Breast epithelium (tissue), 4 donors: ENCODE measurements at regions not wholly inside any gene's neighbourhood (a gene's known extent, or its start where the extent isn't known, plus 50 kb on each side); places are given as distances from the start of the nearest gene placed in this dataset.

ENCODE experiments used
- DNase-seq, 2 donors: peaks; one replicate each; pipeline ENCODE4 v3.0.0-alpha.2; 2019; ENCODE audit warnings: low spot score in 2 of 2
- H3K27ac ChIP-seq, 2 donors: fragments of 200-600 bp; sonication (generic) in 1 of 2; one replicate each; pipeline ENCODE4 v1.5.1; 2016 to 2019; ENCODE audit warnings: mild to moderate bottlenecking in 1 of 2
- H3K27me3 ChIP-seq, 2 donors: fragments of 200-600 bp; sonication (generic) in 1 of 2; one replicate each; pipeline versions ENCODE4 v1.5.1 to v1.6.0; 2017 to 2019; ENCODE audit warnings: control low read depth in 1 of 2, mild to moderate bottlenecking in 1 of 2
- H3K36me3 ChIP-seq: fragments of 200-600 bp; one replicate; pipeline ENCODE4 v1.5.1; 2019
- H3K4me1 ChIP-seq, 2 donors: fragments of 200-600 bp; sonication (generic); one replicate each; pipeline ENCODE4 v1.5.1; 2016 to 2019; ENCODE audit warnings: control low read depth in 1 of 2
- H3K4me3 ChIP-seq, 3 donors: fragments of 200-600 bp; sonication (generic); 1 replicate in 2 of 3; 2 replicates in 1 of 3; pipeline ENCODE4 v1.5.1; 2016 to 2019; ENCODE audit warnings: mild to moderate bottlenecking in 3 of 3, moderate library complexity in 2 of 3
- H3K9me3 ChIP-seq, 2 donors: fragments of 200-600 bp; sonication (generic) in 1 of 2; one replicate each; pipeline ENCODE4 v1.5.1; 2016 to 2019; ENCODE audit warnings: control low read depth in 1 of 2
- POLR2A ChIP-seq: fragments of 450-650 bp; IDR thresholded peaks from one replicate; pipeline ENCODE4 v1.6.1; 2016; ENCODE audit warnings: antibody characterized with exemption, mild to moderate bottlenecking, moderate library complexity
- POLR2AphosphoS5 ChIP-seq, 3 donors: sonication (generic); formaldehyde crosslinking; IDR thresholded peaks; one replicate each; pipeline ENCODE4 v1.6.1; 2017; ENCODE audit warnings: antibody characterized with exemption in 3 of 3
- intact Hi-C: fragments of 100-400 bp; cut with DNase I; formaldehyde crosslinking; loops from one replicate; pipeline ENCODE4 v1.15.1; 2023; ENCODE audit warnings: low total_unique reads
- TF ChIP-seq, protein P1 (sequence below), 3 donors: fragments of 450-650 bp; IDR thresholded peaks; one replicate each; pipeline ENCODE4 v1.5.1; 2016 to 2017; ENCODE audit warnings: antibody characterized with exemption in 3 of 3, mild to moderate bottlenecking in 3 of 3, moderate library complexity in 3 of 3

- intact Hi-C loops, result no loop called here
- Histone ChIP-seq H3K9me3 (peaks cover 0 to 7% of the 10 kb centered on the region in 2 donors), H3K27ac (no peak overlapping the region)
Observed at GRCh38 chrX:51395480-51395809, 62.8 kb downstream of the NUDT10 start.

More at GRCh38 chrX:51395480-51395809, 62.8 kb downstream of the NUDT10 start:
- Histone ChIP-seq H3K4me3 (peak overlapping the region in 2 of 3 donors; percentile 52 to 70), H3K36me3 (no peaks in the 10 kb centered on the region), H3K27me3 (peaks cover 0 to 51% of the 10 kb centered on the region in 2 donors), H3K4me1 (no peaks in the 10 kb centered on the region)
- TF ChIP-seq POLR2AphosphoS5 (IDR thresholded peaks at IDR 0.05), result no peak
- TF ChIP-seq, protein P1, sequence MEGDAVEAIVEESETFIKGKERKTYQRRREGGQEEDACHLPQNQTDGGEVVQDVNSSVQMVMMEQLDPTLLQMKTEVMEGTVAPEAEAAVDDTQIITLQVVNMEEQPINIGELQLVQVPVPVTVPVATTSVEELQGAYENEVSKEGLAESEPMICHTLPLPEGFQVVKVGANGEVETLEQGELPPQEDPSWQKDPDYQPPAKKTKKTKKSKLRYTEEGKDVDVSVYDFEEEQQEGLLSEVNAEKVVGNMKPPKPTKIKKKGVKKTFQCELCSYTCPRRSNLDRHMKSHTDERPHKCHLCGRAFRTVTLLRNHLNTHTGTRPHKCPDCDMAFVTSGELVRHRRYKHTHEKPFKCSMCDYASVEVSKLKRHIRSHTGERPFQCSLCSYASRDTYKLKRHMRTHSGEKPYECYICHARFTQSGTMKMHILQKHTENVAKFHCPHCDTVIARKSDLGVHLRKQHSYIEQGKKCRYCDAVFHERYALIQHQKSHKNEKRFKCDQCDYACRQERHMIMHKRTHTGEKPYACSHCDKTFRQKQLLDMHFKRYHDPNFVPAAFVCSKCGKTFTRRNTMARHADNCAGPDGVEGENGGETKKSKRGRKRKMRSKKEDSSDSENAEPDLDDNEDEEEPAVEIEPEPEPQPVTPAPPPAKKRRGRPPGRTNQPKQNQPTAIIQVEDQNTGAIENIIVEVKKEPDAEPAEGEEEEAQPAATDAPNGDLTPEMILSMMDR (IDR thresholded peaks at IDR 0.05), result no peak
- TF ChIP-seq POLR2A, result no peak
- no peak for DNase-seq
